HEK293 (cell line): ENCODE measurements at regions not wholly inside any gene's neighbourhood (a gene's known extent, or its start where the extent isn't known, plus 50 kb on each side); places are given as distances from the start of the nearest gene placed in this dataset.

Experiments
- CTCF ChIA-PET: fragments of 350-600 bp; formaldehyde crosslinking; extraction: SDS; loops from one replicate; lab custom pipeline; 2021; ENCODE audit warnings: antibody characterized with exemption; lab: Yijun Ruan, JAX
- POLR2A ChIA-PET: fragments of 300-600 bp; formaldehyde crosslinking; extraction: SDS; loops from one replicate; lab custom pipeline; 2020; ENCODE audit warnings: antibody characterized with exemption, inconsistent platforms; lab: Yijun Ruan, JAX
- H3K27ac ChIP-seq: fragments of 200-500 bp; sonication (Bioruptor generic); 2 replicates; pipeline ENCODE4 v1.5.1; 2014; ENCODE audit warnings: low read depth, low read length, control low read depth, inconsistent platforms; ENCODE audit errors: extremely low read depth
- H3K36me3 ChIP-seq, 2 experiments: fragments of 200-500 bp in 1 of 2; sonication (Bioruptor generic) in 1 of 2; 1 replicate in 1 of 2; 2 replicates in 1 of 2; pipeline ENCODE4 v1.5.1; 2014 to 2017; ENCODE audit warnings: inconsistent platforms in 2 of 2, low read length in 2 of 2; ENCODE audit not compliant: control insufficient read depth in 2 of 2, insufficient read depth in 1 of 2
- H3K4me1 ChIP-seq: fragments of 200-500 bp; sonication (Bioruptor generic); 2 replicates; pipeline ENCODE4 v1.5.1; 2014; ENCODE audit warnings: mild to moderate bottlenecking, low read length, inconsistent platforms; ENCODE audit not compliant: control insufficient read depth, insufficient read depth
- H3K4me3 ChIP-seq: 2 replicates; pipeline ENCODE4 v1.5.1; 2011; ENCODE audit warnings: low read depth, mild to moderate bottlenecking, control low read depth, low read length, moderate library complexity
- H3K9me3 ChIP-seq: fragments of 200-500 bp; sonication (Bioruptor generic); 2 replicates; pipeline ENCODE4 v1.5.1; 2014; ENCODE audit warnings: low read depth, low read length, inconsistent platforms; ENCODE audit not compliant: control insufficient read depth, insufficient read depth
- KLF16 ChIP-seq: fragments of 450-650 bp; formaldehyde crosslinking; IDR thresholded peaks from 2 replicates; pipeline ENCODE4 v1.5.1; 2017; ENCODE audit warnings: missing biosample characterization, missing genetic modification characterization
- MEIS1 ChIP-seq: sonication (generic); formaldehyde crosslinking; IDR thresholded peaks from 2 replicates; pipeline ENCODE4 v1.8.1; 2022; ENCODE audit warnings: missing genetic modification reagents, mild to moderate bottlenecking, borderline replicate concordance
- SCRT1 ChIP-seq: fragments of 450-650 bp; formaldehyde crosslinking; IDR thresholded peaks from 2 replicates; pipeline ENCODE4 v1.5.1; 2016; ENCODE audit warnings: missing biosample characterization, missing genetic modification characterization, borderline replicate concordance
- ZBTB20 ChIP-seq: fragments of 450-650 bp; formaldehyde crosslinking; IDR thresholded peaks from 2 replicates; pipeline ENCODE4 v1.5.1; 2016; ENCODE audit warnings: missing biosample characterization, missing genetic modification characterization
- ZBTB49 ChIP-seq: fragments of 450-650 bp; formaldehyde crosslinking; IDR thresholded peaks from 2 replicates; pipeline ENCODE4 v1.5.1; 2016; ENCODE audit warnings: missing biosample characterization, missing genetic modification characterization, low read depth
- ZBTB7A ChIP-seq: fragments of 450-650 bp; formaldehyde crosslinking; IDR thresholded peaks from 2 replicates; pipeline ENCODE4 v1.5.1; 2016; ENCODE audit warnings: low read depth, missing biosample characterization, missing genetic modification characterization
- ZFP37 ChIP-seq: fragments of 450-650 bp; formaldehyde crosslinking; IDR thresholded peaks from 2 replicates; pipeline ENCODE4 v1.5.1; 2016; ENCODE audit warnings: missing biosample characterization, missing genetic modification characterization
- ZNF148 ChIP-seq: fragments of 450-650 bp; formaldehyde crosslinking; IDR thresholded peaks from 2 replicates; pipeline ENCODE4 v1.5.0; 2017; ENCODE audit warnings: missing biosample characterization, missing genetic modification characterization, borderline replicate concordance
- ZNF19 ChIP-seq: fragments of 450-650 bp; formaldehyde crosslinking; IDR thresholded peaks from 2 replicates; pipeline ENCODE4; 2016; ENCODE audit warnings: missing biosample characterization, missing genetic modification characterization, low read depth
- ZNF2 ChIP-seq: fragments of 450-650 bp; formaldehyde crosslinking; IDR thresholded peaks from 2 replicates; pipeline ENCODE4 v1.5.1; 2016; ENCODE audit warnings: missing biosample characterization, missing genetic modification characterization
- ZNF26 ChIP-seq: fragments of 450-650 bp; formaldehyde crosslinking; IDR thresholded peaks from 2 replicates; pipeline ENCODE4 v1.5.1; 2016; ENCODE audit warnings: missing biosample characterization, missing genetic modification characterization
- ZNF354C ChIP-seq: fragments of 450-650 bp; formaldehyde crosslinking; IDR thresholded peaks from 2 replicates; pipeline ENCODE4 v1.5.1; 2016; ENCODE audit warnings: missing biosample characterization, missing genetic modification characterization, low read depth, borderline replicate concordance
- ZNF623 ChIP-seq: fragments of 450-650 bp; formaldehyde crosslinking; IDR thresholded peaks from 2 replicates; pipeline ENCODE4 v1.5.1; 2016; ENCODE audit warnings: missing biosample characterization, missing genetic modification characterization
- ZNF701 ChIP-seq: fragments of 450-650 bp; formaldehyde crosslinking; IDR thresholded peaks from 2 replicates; pipeline ENCODE4 v1.5.1; 2016; ENCODE audit warnings: missing biosample characterization, missing genetic modification characterization
- ZNF843 ChIP-seq: fragments of 450-650 bp; formaldehyde crosslinking; IDR thresholded peaks from 2 replicates; pipeline ENCODE4 v1.5.1; 2016; ENCODE audit warnings: missing biosample characterization, missing genetic modification characterization
- ZSCAN16 ChIP-seq: fragments of 450-650 bp; formaldehyde crosslinking; IDR thresholded peaks from 2 replicates; pipeline ENCODE4 v1.5.1; 2016; ENCODE audit warnings: missing biosample characterization, missing genetic modification characterization
- ZXDB ChIP-seq: fragments of 450-650 bp; formaldehyde crosslinking; IDR thresholded peaks from 2 replicates; pipeline ENCODE4 v1.5.1; 2016; ENCODE audit warnings: missing biosample characterization, missing genetic modification characterization

GRCh38 chr4:122091397-122091796 is 60.7 kb upstream of the BLTP1 start:
- peaks cover 1% of the 10 kb centered on the region; the same call in 1 of the 2 replicates for H3K4me1 ChIP-seq
- no peak overlapping the region for H3K27ac ChIP-seq
- no peak overlapping the region for H3K4me3 ChIP-seq
- ChIA-PET CTCF (interaction anchor here (0.8 kb wide), 1 partner anchor 9 kb away, joined by 4 read pairs; no protein-coding TSS in a partner anchor), POLR2A (no interaction called here)
- no peak for TF ChIP-seq ZXDB (tag by site-specific recombination)
- no peak for TF ChIP-seq ZNF843 (tag by site-specific recombination)
- TF ChIP-seq ZNF2 (tag by site-specific recombination): no peak
- no peak for TF ChIP-seq ZBTB20 (tag by site-specific recombination)
- no peak for TF ChIP-seq ZNF701 (tag by site-specific recombination)
- TF ChIP-seq ZBTB49 (tag by site-specific recombination): no peak
- TF ChIP-seq MEIS1: no peak
- TF ChIP-seq ZNF19 (tag by site-specific recombination): no peak
- TF ChIP-seq ZNF26 (tag by site-specific recombination): no peak
- no peak for TF ChIP-seq ZNF148 (tag by site-specific recombination)
- no peak for TF ChIP-seq ZNF354C (tag by site-specific recombination)
- H3K9me3 ChIP-seq: no peaks in the 10 kb centered on the region
- H3K36me3 ChIP-seq: no peaks in the 10 kb centered on the region

- ChIA-PET POLR2A (no interaction called here), CTCF (interaction anchor here (0.8 kb wide), 1 partner anchor 9 kb away, joined by 4 read pairs; no protein-coding TSS in a partner anchor)
- H3K4me1 ChIP-seq: peaks cover 5% of the 10 kb centered on the region; the same call in 1 of the 2 replicates
- no peak overlapping the region for H3K4me3 ChIP-seq
- no peak overlapping the region for H3K27ac ChIP-seq
- TF ChIP-seq ZBTB7A (no peak), ZNF623 (tag by site-specific recombination) (no peak), SCRT1 (tag by site-specific recombination) (no peak), ZNF843 (tag by site-specific recombination) (no peak), ZFP37 (tag by site-specific recombination) (no peak), ZSCAN16 (tag by site-specific recombination) (no peak), KLF16 (tag by site-specific recombination) (no peak)
- H3K9me3 ChIP-seq: no peaks in the 10 kb centered on the region
- no peaks in the 10 kb centered on the region for H3K36me3 ChIP-seq
Measured at GRCh38 chr4:122090989-122091388, 61.1 kb upstream of the BLTP1 start.
